ENCODE measurements at regions not wholly inside any gene's neighbourhood (a gene's known extent, or its start where the extent isn't known, plus 50 kb on each side); places are given as distances from the start of the nearest gene placed in this dataset.

DNA sequence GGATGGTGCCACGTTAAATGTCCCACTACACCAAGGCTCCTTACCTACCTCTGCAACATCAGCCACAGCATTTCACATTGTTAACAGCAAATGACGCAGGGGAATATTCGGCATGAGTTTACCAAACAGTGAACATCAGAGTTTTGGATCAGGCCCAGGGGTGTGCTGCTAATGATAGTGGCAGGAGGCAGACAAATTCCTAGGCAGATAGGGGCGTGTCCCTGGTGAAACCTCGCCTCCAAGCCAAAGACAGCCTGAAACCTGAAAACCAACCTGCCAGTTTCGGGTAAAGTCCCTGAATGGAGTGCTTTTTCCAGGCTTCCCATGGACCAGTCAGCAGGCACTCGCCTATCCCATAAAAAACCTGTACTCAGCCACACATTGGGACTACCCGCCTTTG is 133.6 kb downstream of the SH3BGRL2 start:
- Mint-ChIP-seq H3K36me3 (no peaks in the 10 kb centered on the region), H3K9me3 (peaks cover 4 to 8% (median 5%) of the 10 kb centered on the region in 3 donors), H3K27ac (no peak overlapping the region), H3K27me3 (peaks cover 9 to 18% of the 10 kb centered on the region in 2 donors), H3K4me1 (no peaks in the 10 kb centered on the region), H3K4me3 (no peak overlapping the region)
- H3K9me3 ChIP-seq, result no peaks in the 10 kb centered on the region
- H3K36me3 ChIP-seq (ENCODE audit: control insufficient read depth in 2 of 2, extremely low read depth in 1 of 2, insufficient read depth in 1 of 2, low read length in 1 of 2), result no peaks in the 10 kb centered on the region
- no peak overlapping the region for H3K4me3 ChIP-seq (ENCODE audit: control insufficient read depth in 1 of 2, extremely low read depth in 1 of 2, low read length in 1 of 2)
- ATAC-seq (replicated peaks in 1 of 4), result no peak
- peaks cover 0 to 6% of the 10 kb centered on the region in 2 experiments for H3K27me3 ChIP-seq (replicated peaks in 1 of 2; ENCODE audit: control insufficient read depth in 2 of 2, extremely low read depth in 1 of 2, insufficient read depth in 2 of 2, low read length in 1 of 2)
- POLR2A ChIA-PET, result no interaction called here
- no peaks in the 10 kb centered on the region for H3K4me1 ChIP-seq (ENCODE audit: control insufficient read depth in 1 of 2, extremely low read depth in 1 of 2, insufficient read depth in 2 of 2, low read length in 2 of 2)
- CTCF ChIA-PET, result no interaction called here
- no peak overlapping the region for H3K27ac ChIP-seq (ENCODE audit: low read length)
- 77% methylated on average over 6 of the region's 8 CpGs for whole genome bisulfite sequencing (ENCODE audit: insufficient coverage)
- DNase-seq, result no peak

- POLR2A ChIA-PET, result no interaction called here
- Mint-ChIP-seq H3K9me3 (peaks cover 0 to 3% (median 0%) of the 10 kb centered on the region in 3 donors), H3K36me3 (no peaks in the 10 kb centered on the region), H3K4me3 (no peak overlapping the region), H3K4me1 (no peaks in the 10 kb centered on the region), H3K27ac (no peak overlapping the region), H3K27me3 (peaks cover 9 to 23% of the 10 kb centered on the region in 2 donors)
- CTCF ChIA-PET, result no interaction called here
- Histone ChIP-seq H3K4me3 (ENCODE audit: control insufficient read depth in 1 of 2, extremely low read depth in 1 of 2, low read length in 1 of 2) (no peak overlapping the region), H3K9me3 (no peaks in the 10 kb centered on the region), H3K4me1 (ENCODE audit: control insufficient read depth in 1 of 2, extremely low read depth in 1 of 2, insufficient read depth in 2 of 2, low read length in 2 of 2) (no peaks in the 10 kb centered on the region), H3K27ac (ENCODE audit: low read length) (no peak overlapping the region), H3K27me3 (replicated peaks in 1 of 2; ENCODE audit: control insufficient read depth in 2 of 2, extremely low read depth in 1 of 2, insufficient read depth in 2 of 2, low read length in 1 of 2) (peaks cover 0 to 6% of the 10 kb centered on the region in 2 experiments), H3K36me3 (ENCODE audit: control insufficient read depth in 2 of 2, extremely low read depth in 1 of 2, insufficient read depth in 1 of 2, low read length in 1 of 2) (no peaks in the 10 kb centered on the region)
- DNase-seq (no peak), ATAC-seq (replicated peaks in 1 of 4) (no peak)
- no CpG with 5 or more reads among the region's 2 CpGs for WGBS (ENCODE audit: insufficient coverage)
Observed at GRCh38 chr6:79763301-79763700, 132.2 kb downstream of the SH3BGRL2 start.

DNA sequence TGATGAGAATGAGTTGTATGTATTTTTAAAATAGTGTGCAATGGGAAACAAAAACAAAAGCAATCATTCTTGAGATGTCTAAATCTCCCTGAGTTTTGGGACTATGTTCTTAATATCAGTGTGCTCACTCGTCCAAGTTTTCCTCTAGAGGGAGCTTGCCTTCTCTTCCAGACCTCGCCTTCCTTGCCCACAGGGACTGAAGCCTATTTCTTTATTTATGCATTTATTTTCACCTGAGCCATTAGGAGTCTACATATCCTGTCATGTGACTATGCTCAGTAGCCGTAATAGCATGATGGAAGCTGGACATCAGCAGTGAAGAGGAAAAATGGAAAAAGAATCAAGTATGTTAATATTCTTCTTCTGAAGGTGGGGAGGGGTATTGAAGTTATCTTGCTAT is 131.2 kb downstream of the SH3BGRL2 start:
- WGBS (ENCODE audit: insufficient coverage), result no CpG with 5 or more reads among the region's 3 CpGs
- H3K9me3 Mint-ChIP-seq, result no peaks in the 10 kb centered on the region
- Histone ChIP-seq H3K36me3 (ENCODE audit: control insufficient read depth in 2 of 2, extremely low read depth in 1 of 2, insufficient read depth in 1 of 2, low read length in 1 of 2) (no peaks in the 10 kb centered on the region), H3K27me3 (replicated peaks in 1 of 2; ENCODE audit: control insufficient read depth in 2 of 2, extremely low read depth in 1 of 2, insufficient read depth in 2 of 2, low read length in 1 of 2) (peaks cover 0 to 6% of the 10 kb centered on the region in 2 experiments), H3K4me3 (ENCODE audit: control insufficient read depth in 1 of 2, extremely low read depth in 1 of 2, low read length in 1 of 2) (no peak overlapping the region), H3K4me1 (ENCODE audit: control insufficient read depth in 1 of 2, extremely low read depth in 1 of 2, insufficient read depth in 2 of 2, low read length in 2 of 2) (no peaks in the 10 kb centered on the region), H3K9me3 (no peaks in the 10 kb centered on the region), H3K27ac (ENCODE audit: low read length) (no peak overlapping the region)
- ATAC-seq (replicated peaks in 1 of 4), result no peak
- no peak overlapping the region for H3K27ac Mint-ChIP-seq
- ChIA-PET POLR2A (no interaction called here), CTCF (no interaction called here)
- H3K4me3 Mint-ChIP-seq, result no peak overlapping the region
- H3K27me3 Mint-ChIP-seq, result peaks cover 9 to 21% of the 10 kb centered on the region in 2 donors
- no peaks in the 10 kb centered on the region for H3K36me3 Mint-ChIP-seq
- H3K4me1 Mint-ChIP-seq, result no peaks in the 10 kb centered on the region
- no peak for DNase-seq

GRCh38 chr6:79756496-79756895 is 125.4 kb downstream of the SH3BGRL2 start:
- Histone ChIP-seq H3K36me3 (ENCODE audit: control insufficient read depth in 2 of 2, extremely low read depth in 1 of 2, insufficient read depth in 1 of 2, low read length in 1 of 2) (no peaks in the 10 kb centered on the region), H3K4me3 (ENCODE audit: control insufficient read depth in 1 of 2, extremely low read depth in 1 of 2, low read length in 1 of 2) (no peak overlapping the region), H3K9me3 (no peaks in the 10 kb centered on the region), H3K27me3 (replicated peaks in 1 of 2; ENCODE audit: control insufficient read depth in 2 of 2, extremely low read depth in 1 of 2, insufficient read depth in 2 of 2, low read length in 1 of 2) (no peaks in the 10 kb centered on the region), H3K4me1 (ENCODE audit: control insufficient read depth in 1 of 2, extremely low read depth in 1 of 2, insufficient read depth in 2 of 2, low read length in 2 of 2) (no peaks in the 10 kb centered on the region), H3K27ac (ENCODE audit: low read length) (no peak overlapping the region)
- H3K27ac Mint-ChIP-seq, result no peak overlapping the region
- H3K27me3 Mint-ChIP-seq, result peaks cover 5 to 32% of the 10 kb centered on the region in 2 donors
- no peaks in the 10 kb centered on the region for H3K9me3 Mint-ChIP-seq
- no peaks in the 10 kb centered on the region for H3K4me1 Mint-ChIP-seq
- H3K4me3 Mint-ChIP-seq, result no peak overlapping the region
- CTCF ChIA-PET, result no interaction called here
- POLR2A ChIA-PET, result interaction anchor here in 1 of 2 donors (0.6 kb wide), 1 partner anchor 68 kb away, joined by 3 read pairs; no protein-coding TSS in a partner anchor
- no CpG with 5 or more reads among the region's 2 CpGs for WGBS (ENCODE audit: insufficient coverage)
- H3K36me3 Mint-ChIP-seq, result no peaks in the 10 kb centered on the region
- DNase-seq, result no peak
- no peak for ATAC-seq (replicated peaks in 1 of 4)

DNA sequence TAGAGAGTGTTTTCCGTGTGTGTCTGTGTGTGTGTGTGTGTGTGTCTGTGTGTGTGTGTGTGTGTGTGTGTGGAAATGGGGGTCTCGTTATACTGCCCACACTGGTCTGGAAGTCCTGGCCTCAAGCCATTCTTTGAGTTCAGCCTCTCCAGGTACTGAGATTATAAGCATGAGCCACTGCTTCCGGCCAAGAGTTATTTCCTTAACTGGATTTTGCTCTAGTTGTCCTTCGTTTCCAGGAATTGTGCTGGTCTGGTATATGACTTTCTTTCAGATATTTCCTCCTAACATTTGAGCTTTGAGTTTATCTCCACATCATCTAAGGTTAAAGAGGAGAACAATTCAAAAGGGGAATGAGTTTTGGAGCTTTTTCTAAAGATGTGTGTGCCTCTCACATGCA is 124.8 kb downstream of the SH3BGRL2 start:
- H3K36me3 Mint-ChIP-seq, result no peaks in the 10 kb centered on the region
- Histone ChIP-seq H3K4me3 (ENCODE audit: control insufficient read depth in 1 of 2, extremely low read depth in 1 of 2, low read length in 1 of 2) (no peak overlapping the region), H3K27ac (ENCODE audit: low read length) (no peak overlapping the region), H3K27me3 (replicated peaks in 1 of 2; ENCODE audit: control insufficient read depth in 2 of 2, extremely low read depth in 1 of 2, insufficient read depth in 2 of 2, low read length in 1 of 2) (no peaks in the 10 kb centered on the region), H3K9me3 (no peaks in the 10 kb centered on the region), H3K36me3 (ENCODE audit: control insufficient read depth in 2 of 2, extremely low read depth in 1 of 2, insufficient read depth in 1 of 2, low read length in 1 of 2) (no peaks in the 10 kb centered on the region), H3K4me1 (ENCODE audit: control insufficient read depth in 1 of 2, extremely low read depth in 1 of 2, insufficient read depth in 2 of 2, low read length in 2 of 2) (no peaks in the 10 kb centered on the region)
- no peaks in the 10 kb centered on the region for H3K4me1 Mint-ChIP-seq
- H3K27me3 Mint-ChIP-seq, result peaks cover 5 to 33% of the 10 kb centered on the region in 2 donors
- WGBS (ENCODE audit: insufficient coverage), result 33% methylated on average over 1 of the region's 4 CpGs
- POLR2A ChIA-PET, result no interaction called here
- no peak overlapping the region for H3K4me3 Mint-ChIP-seq
- H3K9me3 Mint-ChIP-seq, result no peaks in the 10 kb centered on the region
- ATAC-seq (replicated peaks in 1 of 4), result no peak
- no peak overlapping the region for H3K27ac Mint-ChIP-seq
- DNase-seq, result no peak
- CTCF ChIA-PET, result no interaction called here
